Neuronal stem cell (in vitro differentiated cells): ENCODE measurements at regions not wholly inside any gene's neighbourhood (a gene's known extent, or its start where the extent isn't known, plus 50 kb on each side); places are given as distances from the start of the nearest gene placed in this dataset.

ENCODE experiments used
- DNase-seq: peaks from one replicate; pipeline ENCODE4 v3.0.0-alpha.2; 2013; ENCODE audit warnings: low spot score
- H2AFZ ChIP-seq: one replicate; pipeline ENCODE4 v1.6.1; 2013; ENCODE audit warnings: mild to moderate bottlenecking, low read length, inconsistent platforms
- H2AK5ac ChIP-seq: 2 replicates; pipeline ENCODE4 v1.6.1; 2013; ENCODE audit warnings: low read depth, mild to moderate bottlenecking, inconsistent platforms, low read length, moderate library complexity, mixed read lengths
- H2BK120ac ChIP-seq: 2 replicates; pipeline ENCODE4 v1.6.1; 2013; ENCODE audit warnings: low read depth, mild to moderate bottlenecking, inconsistent platforms, low read length, moderate library complexity, mixed read lengths
- H2BK12ac ChIP-seq: one replicate; pipeline ENCODE4 v1.6.1; 2013; ENCODE audit warnings: low read length, inconsistent platforms
- H2BK15ac ChIP-seq: 2 replicates; pipeline ENCODE4 v1.6.1; 2013; ENCODE audit warnings: mild to moderate bottlenecking, low read length, inconsistent platforms, mixed read lengths
- H2BK5ac ChIP-seq: one replicate; pipeline ENCODE4 v1.6.1; 2013; ENCODE audit warnings: inconsistent platforms, mild to moderate bottlenecking, low read length, moderate library complexity
- H3K14ac ChIP-seq: one replicate; pipeline ENCODE4 v1.6.1; 2013; ENCODE audit warnings: low read length, inconsistent platforms
- H3K18ac ChIP-seq: 2 replicates; pipeline ENCODE4 v1.6.1; 2013; ENCODE audit warnings: low read length, inconsistent platforms
- H3K23ac ChIP-seq: 2 replicates; pipeline ENCODE4 v1.6.1; 2013; ENCODE audit warnings: low read depth, mild to moderate bottlenecking, mixed read lengths, low read length, inconsistent platforms; ENCODE audit not compliant: poor library complexity
- H3K27ac ChIP-seq: replicated peaks from 3 replicates; pipeline ENCODE4 v1.5.1; 2013; ENCODE audit warnings: low read length, inconsistent platforms
- H3K27me3 ChIP-seq, 3 experiments: 2 replicates each; pipeline ENCODE4 v1.6.1; 2013; ENCODE audit warnings: low read length in 3 of 3, mild to moderate bottlenecking in 2 of 3, inconsistent platforms in 1 of 3, low read depth in 1 of 3, mixed read lengths in 1 of 3, moderate library complexity in 1 of 3; ENCODE audit not compliant: control insufficient read depth in 3 of 3, insufficient read depth in 3 of 3
- H3K36me3 ChIP-seq, 2 donors: replicated peaks in 1 of 2; 2 replicates each; pipeline ENCODE4 v1.6.1; 2013; ENCODE audit warnings: low read length in 2 of 2; ENCODE audit not compliant: control insufficient read depth in 2 of 2, insufficient read depth in 2 of 2
- H3K4ac ChIP-seq: 2 replicates; pipeline ENCODE4 v1.6.1; 2013; ENCODE audit warnings: inconsistent platforms, mild to moderate bottlenecking, low read length, moderate library complexity
- H3K4me1 ChIP-seq, 2 donors: 1 replicate in 1 of 2; 2 replicates in 1 of 2; pipeline ENCODE4 v1.6.1; 2013; ENCODE audit warnings: low read length in 2 of 2, low read depth in 1 of 2; ENCODE audit not compliant: control insufficient read depth in 2 of 2, insufficient read depth in 1 of 2
- H3K4me2 ChIP-seq: one replicate; pipeline ENCODE4 v1.6.1; 2013; ENCODE audit warnings: mild to moderate bottlenecking, low read length, inconsistent platforms; ENCODE audit not compliant: insufficient read depth, poor library complexity, severe bottlenecking
- H3K4me3 ChIP-seq, 2 donors: 2 replicates each; pipeline ENCODE4 v1.5.1; 2013; ENCODE audit warnings: low read length in 2 of 2, mild to moderate bottlenecking in 2 of 2, inconsistent platforms in 1 of 2, moderate library complexity in 1 of 2
- H3K79me1 ChIP-seq: one replicate; pipeline ENCODE4 v1.6.1; 2013; ENCODE audit warnings: low read depth, mild to moderate bottlenecking, inconsistent platforms, low read length, moderate library complexity
- H3K9ac ChIP-seq: one replicate; pipeline ENCODE4 v1.6.1; 2013; ENCODE audit warnings: mild to moderate bottlenecking, low read depth, low read length, inconsistent platforms; ENCODE audit not compliant: poor library complexity
- H3K9me3 ChIP-seq, 2 donors: replicated peaks in 1 of 2; 2 replicates each; pipeline versions ENCODE3 to v1.6.1; 2013; ENCODE audit warnings: low read length in 2 of 2, mild to moderate bottlenecking in 2 of 2, inconsistent platforms in 1 of 2, low read depth in 1 of 2, mixed read lengths in 1 of 2, moderate library complexity in 1 of 2; ENCODE audit not compliant: control insufficient read depth in 2 of 2, insufficient read depth in 1 of 2
- H4K8ac ChIP-seq: one replicate; pipeline ENCODE4 v1.6.1; 2013; ENCODE audit warnings: low read depth, mild to moderate bottlenecking, inconsistent platforms, low read length, moderate library complexity
- H4K91ac ChIP-seq: one replicate; pipeline ENCODE4 v1.6.1; 2013; ENCODE audit warnings: low read length, low read depth, mild to moderate bottlenecking, inconsistent platforms; ENCODE audit not compliant: poor library complexity
- whole genome bisulfite sequencing, 2 donors: extraction: QIAGEN DNeasy Blood & Tissue Kit; methylation state at CpG; one replicate each; pipeline ENCODE4 v1.1.7; 2013; ENCODE audit warnings: missing lambda C conversion rate in 2 of 2, mixed read lengths in 1 of 2; ENCODE audit not compliant: insufficient read length in 2 of 2, insufficient replicate concordance in 1 of 2; ENCODE audit errors: extremely low coverage in 2 of 2; 5-methylcytosine and 5-hydroxymethylcytosine counted together

- peaks cover 0 to 3% (median 2%) of the 10 kb centered on the region in 3 experiments for H3K27me3 ChIP-seq
- no peaks in the 10 kb centered on the region for H3K4me1 ChIP-seq
- H3K4me2 ChIP-seq: no peak overlapping the region
- H3K9me3 ChIP-seq: peaks cover 4 to 24% of the 10 kb centered on the region in 2 donors
- no peak overlapping the region for H3K14ac ChIP-seq
- no peak overlapping the region for H3K9ac ChIP-seq
- no peak overlapping the region for H2BK120ac ChIP-seq
- no peak overlapping the region for H3K4ac ChIP-seq
- DNase-seq: no peak
- H4K91ac ChIP-seq: no peak overlapping the region
- H3K27ac ChIP-seq: no peak overlapping the region
- no peaks in the 10 kb centered on the region for H3K79me1 ChIP-seq
- no peak overlapping the region for H2BK15ac ChIP-seq
- H4K8ac ChIP-seq: no peak overlapping the region
- no peak overlapping the region for H2BK5ac ChIP-seq
- no peak overlapping the region for H2BK12ac ChIP-seq
- no peak overlapping the region for H2AFZ ChIP-seq
- H2AK5ac ChIP-seq: no peak overlapping the region
- H3K23ac ChIP-seq: no peak overlapping the region
- H3K18ac ChIP-seq: no peak overlapping the region
- no peak overlapping the region for H3K4me3 ChIP-seq
- H3K36me3 ChIP-seq: no peaks in the 10 kb centered on the region
These were observed 70.8 kb upstream of the GNG2 start for GRCh38 chr14:51789596-51789995.

GRCh38 chr14:51792809-51793208 is 67.6 kb upstream of the GNG2 start:
- Histone ChIP-seq H2BK15ac (no peak overlapping the region), H2BK12ac (no peak overlapping the region), H3K4me1 (no peaks in the 10 kb centered on the region), H3K79me1 (no peaks in the 10 kb centered on the region), H3K14ac (no peak overlapping the region), H3K9me3 (peaks cover 0 to 3% of the 10 kb centered on the region in 2 donors), H3K9ac (no peak overlapping the region), H2AFZ (no peak overlapping the region), H3K27me3 (peaks cover 0 to 3% (median 0%) of the 10 kb centered on the region in 3 experiments), H2BK5ac (no peak overlapping the region), H4K91ac (no peak overlapping the region), H3K36me3 (no peaks in the 10 kb centered on the region), H3K18ac (no peak overlapping the region), H4K8ac (no peak overlapping the region), H3K4me3 (no peak overlapping the region), H3K4me2 (no peak overlapping the region), H2BK120ac (no peak overlapping the region), H3K27ac (no peak overlapping the region), H2AK5ac (no peak overlapping the region), H3K23ac (no peak overlapping the region), H3K4ac (no peak overlapping the region)
- DNase-seq: no peak
- WGBS, 2 donors: no CpG with 5 or more reads among the region's 2 CpGs

GRCh38 chr14:51805541-51805940 is 54.9 kb upstream of the GNG2 start:
- no peak overlapping the region for H3K18ac ChIP-seq
- no peak overlapping the region for H2BK15ac ChIP-seq
- no CpG with 5 or more reads among the region's 2 CpGs for WGBS, 2 donors
- no peak overlapping the region for H4K8ac ChIP-seq
- H3K23ac ChIP-seq: no peak overlapping the region
- no peaks in the 10 kb centered on the region for H3K79me1 ChIP-seq
- no peak overlapping the region for H2BK12ac ChIP-seq
- no peak overlapping the region for H3K4me3 ChIP-seq
- H3K14ac ChIP-seq: no peak overlapping the region
- no peak overlapping the region for H2BK120ac ChIP-seq
- H3K4ac ChIP-seq: no peak overlapping the region
- H3K36me3 ChIP-seq: no peaks in the 10 kb centered on the region
- H3K4me2 ChIP-seq: no peak overlapping the region
- peaks cover 2 to 6% of the 10 kb centered on the region in 2 donors for H3K9me3 ChIP-seq
- no peaks in the 10 kb centered on the region for H3K27me3 ChIP-seq
- no peak overlapping the region for H2AK5ac ChIP-seq
- no peak overlapping the region for H3K9ac ChIP-seq
- no peak overlapping the region for H4K91ac ChIP-seq
- H2BK5ac ChIP-seq: no peak overlapping the region
- no peaks in the 10 kb centered on the region for H3K4me1 ChIP-seq
- no peak for DNase-seq
- no peak overlapping the region for H2AFZ ChIP-seq
- H3K27ac ChIP-seq: no peak overlapping the region

GRCh38 chr14:51806026-51807023 is 54.1 kb upstream of the GNG2 start:
- no peak overlapping the region for H3K4me3 ChIP-seq
- no peak overlapping the region for H3K14ac ChIP-seq
- H2AFZ ChIP-seq: no peak overlapping the region
- H3K9ac ChIP-seq: no peak overlapping the region
- H3K36me3 ChIP-seq: no peaks in the 10 kb centered on the region
- H3K18ac ChIP-seq: no peak overlapping the region
- no peak overlapping the region for H4K91ac ChIP-seq
- no peak overlapping the region for H2BK5ac ChIP-seq
- H2BK12ac ChIP-seq: no peak overlapping the region
- no CpG with 5 or more reads among the region's 6 CpGs for WGBS, 2 donors
- H3K4me1 ChIP-seq: no peaks in the 10 kb centered on the region
- H2AK5ac ChIP-seq: no peak overlapping the region
- no peak overlapping the region for H2BK15ac ChIP-seq
- no peak for DNase-seq
- H3K79me1 ChIP-seq: no peaks in the 10 kb centered on the region
- peaks cover 2 to 6% of the 10 kb centered on the region in 2 donors for H3K9me3 ChIP-seq
- H3K4ac ChIP-seq: no peak overlapping the region
- H3K23ac ChIP-seq: no peak overlapping the region
- H4K8ac ChIP-seq: no peak overlapping the region
- no peaks in the 10 kb centered on the region for H3K27me3 ChIP-seq
- no peak overlapping the region for H2BK120ac ChIP-seq
- no peak overlapping the region for H3K27ac ChIP-seq
- H3K4me2 ChIP-seq: no peak overlapping the region
